ENCODE measurements at regions not wholly inside any gene's neighbourhood (a gene's known extent, or its start where the extent isn't known, plus 50 kb on each side); places are given as distances from the start of the nearest gene placed in this dataset.

- H3K9me3 Mint-ChIP-seq: peaks cover 10 to 16% of the 10 kb centered on the region in 2 experiments
- TF ChIP-seq CTCF (conservative IDR thresholded peaks at IDR 0.05): no peak
Observed at GRCh38 chr18:61173554-61173953, 159.7 kb upstream of the CDH20 start.

More at GRCh38 chr18:61173554-61173953, 159.7 kb upstream of the CDH20 start:
- Histone ChIP-seq H3K27me3 (ENCODE audit: insufficient read depth, low read length) (no peaks in the 10 kb centered on the region), H3K56ac (ENCODE audit: insufficient read length, low read depth, low read length) (no peak overlapping the region), H2AK5ac (ENCODE audit: insufficient read length, low read length) (no peak overlapping the region), H2BK20ac (ENCODE audit: low read depth, low read length, poor library complexity, severe bottlenecking) (no peak overlapping the region), H2AFZ (ENCODE audit: low read length) (no peak overlapping the region), H4K91ac (ENCODE audit: insufficient read length, low read depth, low read length) (no peak overlapping the region), H3T11ph (ENCODE audit: low read length) (no peak overlapping the region), H3K4ac (ENCODE audit: low read depth, low read length) (no peak overlapping the region), H3K9me3 (ENCODE audit: control insufficient read depth, low read depth, low read length) (peaks cover 6% of the 10 kb centered on the region), H3K18ac (ENCODE audit: insufficient read length, low read depth, low read length) (no peak overlapping the region), H2BK12ac (ENCODE audit: insufficient read length, low read depth, low read length) (no peak overlapping the region), H3K23ac (ENCODE audit: insufficient read length, low read depth, low read length) (no peak overlapping the region), H3K27ac (ENCODE audit: insufficient read length, low read depth, low read length) (no peak overlapping the region), H3K9ac (ENCODE audit: extremely low read depth, insufficient read length, low read length) (no peak overlapping the region), H3K23me2 (ENCODE audit: insufficient read length, low read depth, low read length, poor library complexity, severe bottlenecking) (no peaks in the 10 kb centered on the region), H3K79me2 (ENCODE audit: insufficient read depth, low read length) (no peaks in the 10 kb centered on the region), H4K20me1 (ENCODE audit: control insufficient read depth, insufficient read depth, insufficient read length) (no peaks in the 10 kb centered on the region), H3K79me1 (ENCODE audit: insufficient read depth, low read depth, low read length, poor library complexity, severe bottlenecking) (no peaks in the 10 kb centered on the region), H4K8ac (replicated peaks; ENCODE audit: insufficient read length, low read depth, low read length) (no peak overlapping the region), H2BK15ac (ENCODE audit: low read depth, low read length) (no peak overlapping the region), H4K5ac (ENCODE audit: insufficient read length, low read depth, low read length) (no peak overlapping the region), H3K4me1 (ENCODE audit: insufficient read depth, low read length) (no peaks in the 10 kb centered on the region), H2BK120ac (ENCODE audit: low read depth, low read length, poor library complexity, severe bottlenecking) (no peak overlapping the region), H3K4me2 (ENCODE audit: insufficient read depth, insufficient read length, low read length) (no peak overlapping the region), H2BK5ac (ENCODE audit: insufficient read length, low read length) (no peak overlapping the region), H3K14ac (ENCODE audit: insufficient read depth, low read length) (no peak overlapping the region)
- H3K27ac Mint-ChIP-seq: no peak overlapping the region
- no peak overlapping the region for H3K4me3 Mint-ChIP-seq
- peaks cover 1 to 19% (median 5%) of the 10 kb centered on the region in 3 experiments; a peak in 3 of 7 replicates for H3K36me3 Mint-ChIP-seq (ENCODE audit: insufficient read depth in 1 of 3, low read depth in 3 of 3)
- peaks cover 0 to 15% of the 10 kb centered on the region in 2 experiments; a peak in 2 of 4 replicates for H3K4me1 Mint-ChIP-seq
- DNase-seq: no peak
- H3K27me3 Mint-ChIP-seq (ENCODE audit: low read depth): no peaks in the 10 kb centered on the region; the same call in 1 of the 2 replicates
- no CpG with 5 or more reads among the region's 6 CpGs for WGBS (ENCODE audit: extremely low coverage, insufficient read length, low lambda C conversion rate)
